ENCODE measurements at regions not wholly inside any gene's neighbourhood (a gene's known extent, or its start where the extent isn't known, plus 50 kb on each side); places are given as distances from the start of the nearest gene placed in this dataset.

DNA sequence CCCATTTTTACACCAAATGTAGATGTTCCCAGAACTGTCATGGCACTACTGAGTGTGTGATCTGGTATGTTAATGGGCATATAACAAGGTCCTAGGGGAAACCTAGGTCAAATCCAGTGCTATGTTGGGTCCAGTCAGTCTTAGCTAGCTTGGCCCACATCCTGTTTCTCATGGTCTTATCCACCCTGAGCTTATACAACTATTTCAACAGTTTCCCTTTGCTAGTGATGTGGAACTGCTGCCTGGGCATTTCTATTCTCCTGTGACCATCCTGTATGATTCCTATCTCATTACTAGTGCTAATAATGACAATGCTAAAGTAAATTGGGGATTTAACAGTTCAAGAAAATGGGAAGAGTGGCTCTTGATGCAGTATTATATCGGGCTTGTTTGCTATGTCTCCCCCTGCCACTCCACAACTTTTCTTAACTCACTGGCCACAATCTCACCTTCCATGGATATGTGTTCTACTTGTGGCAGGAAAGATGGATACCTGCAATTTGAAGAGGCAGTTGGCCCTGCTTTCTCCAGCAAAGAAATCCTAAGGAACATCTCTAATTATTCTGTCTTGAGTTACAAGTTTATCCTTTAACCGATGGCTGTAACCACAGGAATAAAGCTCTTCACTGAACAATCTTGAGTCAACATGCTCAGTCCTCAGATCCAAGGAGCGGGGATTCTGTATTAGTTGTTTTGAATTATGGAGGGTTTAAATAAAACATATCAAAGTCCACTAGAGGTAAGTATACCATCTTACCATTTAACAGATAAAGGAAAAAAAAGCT, 707.8 kb downstream of the XPNPEP1 start:
- TF ChIP-seq, protein P1, sequence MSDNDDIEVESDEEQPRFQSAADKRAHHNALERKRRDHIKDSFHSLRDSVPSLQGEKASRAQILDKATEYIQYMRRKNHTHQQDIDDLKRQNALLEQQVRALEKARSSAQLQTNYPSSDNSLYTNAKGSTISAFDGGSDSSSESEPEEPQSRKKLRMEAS (IDR thresholded peaks at IDR 0.05) = no peak
- TF ChIP-seq, protein P2, sequence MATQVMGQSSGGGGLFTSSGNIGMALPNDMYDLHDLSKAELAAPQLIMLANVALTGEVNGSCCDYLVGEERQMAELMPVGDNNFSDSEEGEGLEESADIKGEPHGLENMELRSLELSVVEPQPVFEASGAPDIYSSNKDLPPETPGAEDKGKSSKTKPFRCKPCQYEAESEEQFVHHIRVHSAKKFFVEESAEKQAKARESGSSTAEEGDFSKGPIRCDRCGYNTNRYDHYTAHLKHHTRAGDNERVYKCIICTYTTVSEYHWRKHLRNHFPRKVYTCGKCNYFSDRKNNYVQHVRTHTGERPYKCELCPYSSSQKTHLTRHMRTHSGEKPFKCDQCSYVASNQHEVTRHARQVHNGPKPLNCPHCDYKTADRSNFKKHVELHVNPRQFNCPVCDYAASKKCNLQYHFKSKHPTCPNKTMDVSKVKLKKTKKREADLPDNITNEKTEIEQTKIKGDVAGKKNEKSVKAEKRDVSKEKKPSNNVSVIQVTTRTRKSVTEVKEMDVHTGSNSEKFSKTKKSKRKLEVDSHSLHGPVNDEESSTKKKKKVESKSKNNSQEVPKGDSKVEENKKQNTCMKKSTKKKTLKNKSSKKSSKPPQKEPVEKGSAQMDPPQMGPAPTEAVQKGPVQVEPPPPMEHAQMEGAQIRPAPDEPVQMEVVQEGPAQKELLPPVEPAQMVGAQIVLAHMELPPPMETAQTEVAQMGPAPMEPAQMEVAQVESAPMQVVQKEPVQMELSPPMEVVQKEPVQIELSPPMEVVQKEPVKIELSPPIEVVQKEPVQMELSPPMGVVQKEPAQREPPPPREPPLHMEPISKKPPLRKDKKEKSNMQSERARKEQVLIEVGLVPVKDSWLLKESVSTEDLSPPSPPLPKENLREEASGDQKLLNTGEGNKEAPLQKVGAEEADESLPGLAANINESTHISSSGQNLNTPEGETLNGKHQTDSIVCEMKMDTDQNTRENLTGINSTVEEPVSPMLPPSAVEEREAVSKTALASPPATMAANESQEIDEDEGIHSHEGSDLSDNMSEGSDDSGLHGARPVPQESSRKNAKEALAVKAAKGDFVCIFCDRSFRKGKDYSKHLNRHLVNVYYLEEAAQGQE (IDR thresholded peaks at IDR 0.05; ENCODE audit: low read depth) = no peak
- TF ChIP-seq TEAD4 (IDR thresholded peaks at IDR 0.05) (no peak), FOXM1 (IDR thresholded peaks at IDR 0.05; ENCODE audit: borderline replicate concordance, low read depth) (no peak), YY1 (IDR thresholded peaks at IDR 0.05; ENCODE audit: low read depth) (no peak), CREB1 (IDR thresholded peaks at IDR 0.05; ENCODE audit: low read depth) (no peak), TAF1 (IDR thresholded peaks at IDR 0.05; ENCODE audit: low read depth) (no peak), EP300 (IDR thresholded peaks at IDR 0.05; ENCODE audit: borderline replicate concordance) (no peak), NFIC (IDR thresholded peaks at IDR 0.05) (no peak), EGR1 (IDR thresholded peaks at IDR 0.05) (no peak), ZBTB7A (IDR thresholded peaks at IDR 0.05; ENCODE audit: low read depth) (no peak), RAD21 (IDR thresholded peaks at IDR 0.05; ENCODE audit: low read depth) (no peak), TCF12 (IDR thresholded peaks at IDR 0.05; ENCODE audit: low read depth) (no peak), CEBPB (IDR thresholded peaks at IDR 0.05) (no peak)
- TF ChIP-seq, protein P3, sequence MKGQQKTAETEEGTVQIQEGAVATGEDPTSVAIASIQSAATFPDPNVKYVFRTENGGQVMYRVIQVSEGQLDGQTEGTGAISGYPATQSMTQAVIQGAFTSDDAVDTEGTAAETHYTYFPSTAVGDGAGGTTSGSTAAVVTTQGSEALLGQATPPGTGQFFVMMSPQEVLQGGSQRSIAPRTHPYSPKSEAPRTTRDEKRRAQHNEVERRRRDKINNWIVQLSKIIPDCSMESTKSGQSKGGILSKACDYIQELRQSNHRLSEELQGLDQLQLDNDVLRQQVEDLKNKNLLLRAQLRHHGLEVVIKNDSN (IDR thresholded peaks at IDR 0.05) = no peak

DNA sequence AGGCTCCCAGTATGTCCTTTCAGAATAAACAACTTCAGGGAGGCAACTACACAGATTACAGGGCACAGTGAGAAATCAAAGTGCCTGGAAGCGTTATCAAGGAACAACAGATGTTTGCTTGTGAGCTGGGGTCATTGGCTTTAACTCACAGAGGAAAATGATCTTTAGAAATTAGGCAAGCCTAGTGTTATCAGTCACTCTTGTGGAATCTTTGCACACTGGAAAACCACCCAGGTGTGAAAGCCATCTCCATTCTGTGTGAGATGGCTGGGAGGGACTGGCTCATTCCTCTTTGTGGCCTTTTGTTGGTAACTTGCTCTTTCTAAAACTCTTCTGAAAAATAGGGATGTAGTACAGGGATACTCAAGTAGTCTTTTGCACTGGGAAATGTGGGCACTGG, 716.0 kb downstream of the XPNPEP1 start:
- TF ChIP-seq, protein P2 (IDR thresholded peaks at IDR 0.05; ENCODE audit: low read depth) = no peak
- TF ChIP-seq, protein P1 (IDR thresholded peaks at IDR 0.05) = no peak
- TF ChIP-seq YY1 (IDR thresholded peaks at IDR 0.05; ENCODE audit: low read depth) (no peak), RAD21 (IDR thresholded peaks at IDR 0.05; ENCODE audit: low read depth) (no peak), CREB1 (IDR thresholded peaks at IDR 0.05; ENCODE audit: low read depth) (no peak), CEBPB (IDR thresholded peaks at IDR 0.05) (no peak), TEAD4 (IDR thresholded peaks at IDR 0.05) (no peak), EP300 (IDR thresholded peaks at IDR 0.05; ENCODE audit: borderline replicate concordance) (no peak), FOXM1 (IDR thresholded peaks at IDR 0.05; ENCODE audit: borderline replicate concordance, low read depth) (no peak), ZBTB7A (IDR thresholded peaks at IDR 0.05; ENCODE audit: low read depth) (no peak), TCF12 (IDR thresholded peaks at IDR 0.05; ENCODE audit: low read depth) (no peak), NFIC (IDR thresholded peaks at IDR 0.05) (no peak), EGR1 (IDR thresholded peaks at IDR 0.05) (no peak), TAF1 (IDR thresholded peaks at IDR 0.05; ENCODE audit: low read depth) (no peak)
- TF ChIP-seq, protein P3 (IDR thresholded peaks at IDR 0.05) = no peak

- no peak for TF ChIP-seq TCF12 (IDR thresholded peaks at IDR 0.05; ENCODE audit: low read depth)
- TF ChIP-seq TAF1 (IDR thresholded peaks at IDR 0.05; ENCODE audit: low read depth) = no peak
- TF ChIP-seq NFIC (IDR thresholded peaks at IDR 0.05) = no peak
- TF ChIP-seq EGR1 (IDR thresholded peaks at IDR 0.05) = no peak
- TF ChIP-seq ZBTB7A (IDR thresholded peaks at IDR 0.05; ENCODE audit: low read depth) = no peak
- TF ChIP-seq CEBPB (IDR thresholded peaks at IDR 0.05) = no peak
- TF ChIP-seq CREB1 (IDR thresholded peaks at IDR 0.05; ENCODE audit: low read depth) = no peak
These were observed 717.3 kb downstream of the XPNPEP1 start for GRCh38 chr10:109205929-109206585.

DNA sequence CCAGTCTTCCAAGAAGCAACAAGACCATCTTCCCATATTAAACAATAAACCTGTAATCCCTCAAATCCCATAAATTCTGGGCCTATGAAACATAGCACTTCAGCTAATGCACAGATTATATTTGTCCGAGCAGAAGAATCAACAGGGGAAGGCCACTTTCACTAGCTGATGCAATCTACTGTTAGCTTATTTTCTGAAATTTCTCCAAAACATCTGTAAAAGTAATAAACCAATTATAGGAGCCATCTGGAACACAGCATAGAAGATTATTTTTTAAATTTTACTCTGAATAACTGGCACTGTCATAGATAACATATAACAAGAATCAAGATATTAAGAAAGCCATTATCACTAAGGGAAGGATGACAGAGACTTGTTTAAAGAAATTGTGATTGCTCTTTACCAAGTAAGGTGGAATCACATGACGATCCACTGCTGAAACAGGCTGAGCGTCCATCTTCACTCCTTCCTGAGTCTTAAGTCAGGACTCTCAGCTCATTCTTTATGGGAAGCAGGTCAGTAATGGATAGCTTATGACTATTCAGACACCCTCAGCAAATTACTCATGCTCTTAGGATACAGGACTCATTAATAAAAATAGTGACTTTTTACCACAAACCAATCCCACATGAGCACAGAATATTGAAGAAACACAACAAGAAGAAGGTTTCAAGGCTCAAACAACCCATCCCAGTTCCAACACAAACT, 719.5 kb downstream of the XPNPEP1 start:
- TF ChIP-seq, protein P2 (IDR thresholded peaks at IDR 0.05; ENCODE audit: low read depth) = no peak
- TF ChIP-seq EP300 (IDR thresholded peaks at IDR 0.05; ENCODE audit: borderline replicate concordance) (no peak), EGR1 (IDR thresholded peaks at IDR 0.05) (no peak), CEBPB (IDR thresholded peaks at IDR 0.05) (no peak), TEAD4 (IDR thresholded peaks at IDR 0.05) (no peak), CREB1 (IDR thresholded peaks at IDR 0.05; ENCODE audit: low read depth) (no peak), ZBTB7A (IDR thresholded peaks at IDR 0.05; ENCODE audit: low read depth) (no peak), TCF12 (IDR thresholded peaks at IDR 0.05; ENCODE audit: low read depth) (no peak), FOXM1 (IDR thresholded peaks at IDR 0.05; ENCODE audit: borderline replicate concordance, low read depth) (no peak), NFIC (IDR thresholded peaks at IDR 0.05) (no peak), RAD21 (IDR thresholded peaks at IDR 0.05; ENCODE audit: low read depth) (no peak), YY1 (IDR thresholded peaks at IDR 0.05; ENCODE audit: low read depth) (no peak), TAF1 (IDR thresholded peaks at IDR 0.05; ENCODE audit: low read depth) (no peak)
- TF ChIP-seq, protein P1 (IDR thresholded peaks at IDR 0.05) = no peak
- TF ChIP-seq, protein P3 (IDR thresholded peaks at IDR 0.05) = no peak

Measured in Ishikawa (cell line).